GM12878 (cell line): ENCODE measurements at regions not wholly inside any gene's neighbourhood (a gene's known extent, or its start where the extent isn't known, plus 50 kb on each side); places are given as distances from the start of the nearest gene placed in this dataset.

Experiments
- ATF2 ChIP-seq: IDR thresholded peaks from 2 replicates; pipeline ENCODE4 v1.6.1; 2012; ENCODE audit warnings: low read length, inconsistent platforms
- CREB1 ChIP-seq: IDR thresholded peaks from 2 replicates; pipeline ENCODE4 v1.6.1; 2012; ENCODE audit warnings: low read depth, mild to moderate bottlenecking, inconsistent platforms
- CREM ChIP-seq: IDR thresholded peaks from 2 replicates; pipeline ENCODE4 v1.6.1; 2014; ENCODE audit warnings: antibody characterized with exemption, low read depth
- IRF5 ChIP-seq: fragments of 450-650 bp; IDR thresholded peaks from 2 replicates; pipeline ENCODE4 v1.6.1; 2017; ENCODE audit warnings: borderline replicate concordance
- NR2C2 ChIP-seq: IDR thresholded peaks from 2 replicates; pipeline ENCODE4 v1.6.1; 2011; ENCODE audit warnings: borderline replicate concordance, low read depth; ENCODE audit not compliant: control insufficient read depth, insufficient read length
- RELA ChIP-seq: fragments of 450-650 bp; IDR thresholded peaks from 2 replicates; pipeline ENCODE4 v1.8.0; 2014; ENCODE audit warnings: borderline replicate concordance; ENCODE audit not compliant: partially characterized antibody
- TCF7 ChIP-seq: IDR thresholded peaks from 2 replicates; pipeline ENCODE4 v1.6.1; 2014; ENCODE audit warnings: antibody characterized with exemption, borderline replicate concordance

GRCh38 chr10:78752708-78753107 lies 316.1 kb upstream of the ZMIZ1 start:
- TF ChIP-seq IRF5 (no peak), NR2C2 (no peak), RELA (no peak), TCF7 (no peak), ATF2 (no peak), CREB1 (no peak), CREM (no peak)
